ENCODE measurements at regions not wholly inside any gene's neighbourhood (a gene's known extent, or its start where the extent isn't known, plus 50 kb on each side); places are given as distances from the start of the nearest gene placed in this dataset.
"Not testable (repeated sequence)": the region's sequence is repeated elsewhere in the genome, so short reads cannot be mapped to it uniquely, and the experiment has no call there.

GRCh38 chr6:75031102-75031501 lies 174.8 kb downstream of the COL12A1 start:
- DNase-seq; H3K36me3 ChIP-seq; H3K4me3 ChIP-seq (ENCODE audit: low read depth, low read length); H3K9me3 ChIP-seq; H3K4me1 ChIP-seq; H3K27me3 ChIP-seq: not testable (repeated sequence)

- no peaks in the 10 kb centered on the region for H3K4me1 ChIP-seq
- H3K4me3 ChIP-seq (ENCODE audit: low read depth, low read length) = no peak overlapping the region
- no peak for TF ChIP-seq CTCF (IDR thresholded peaks at IDR 0.05; ENCODE audit: low read depth, low read length)
- DNase-seq = no peak
- H3K27me3 ChIP-seq = no peaks in the 10 kb centered on the region
- H3K36me3 ChIP-seq = no peaks in the 10 kb centered on the region
- H3K9me3 ChIP-seq = no peaks in the 10 kb centered on the region
Measured at GRCh38 chr6:75029333-75029732, 176.5 kb downstream of the COL12A1 start.

DNA sequence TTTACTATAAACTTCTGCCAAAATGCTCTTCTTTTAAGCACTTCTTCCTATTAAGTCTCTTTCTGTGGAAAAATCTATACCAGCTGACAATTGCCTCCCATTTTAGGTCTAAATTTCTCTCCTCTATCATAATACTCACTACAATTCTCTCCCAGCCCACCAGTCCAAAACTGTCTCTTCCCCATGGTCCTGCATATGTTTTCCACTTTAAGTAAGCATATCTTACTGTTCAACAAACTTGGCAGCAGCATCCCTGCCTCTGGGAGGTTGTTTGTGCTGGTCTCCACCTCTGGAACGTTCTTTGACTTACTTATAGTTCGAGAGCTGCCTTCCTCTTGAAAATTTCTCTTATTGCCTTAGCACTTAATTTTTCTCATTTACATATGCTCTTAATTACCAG lies 180.5 kb downstream of the COL12A1 start:
- H3K4me3 ChIP-seq (ENCODE audit: low read depth, low read length) = no peak overlapping the region
- no peak for TF ChIP-seq CTCF (IDR thresholded peaks at IDR 0.05; ENCODE audit: low read depth, low read length)
- no peaks in the 10 kb centered on the region for H3K9me3 ChIP-seq
- no peaks in the 10 kb centered on the region for H3K4me1 ChIP-seq
- H3K36me3 ChIP-seq = no peaks in the 10 kb centered on the region
- DNase-seq = no peak
- no peaks in the 10 kb centered on the region for H3K27me3 ChIP-seq

DNA sequence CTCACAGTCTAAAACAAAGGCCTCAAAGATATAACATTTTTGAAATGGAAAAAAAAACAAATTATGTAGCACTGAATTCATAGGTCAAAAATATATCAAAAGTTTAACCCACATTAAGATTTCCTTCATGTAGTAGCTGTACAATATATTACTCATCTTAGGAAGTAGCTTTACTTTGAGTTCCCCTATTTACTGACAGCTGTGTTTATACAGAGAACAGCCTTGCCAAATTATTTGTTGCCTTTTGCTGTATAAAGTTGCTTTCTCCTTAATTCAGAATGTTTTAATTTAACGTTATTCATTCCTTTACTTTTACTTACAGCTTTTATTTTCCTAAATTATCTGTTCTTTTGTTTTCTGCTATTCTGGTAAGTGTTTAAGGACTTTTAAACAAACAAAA lies 181.0 kb downstream of the COL12A1 start:
- Histone ChIP-seq H3K27me3 (no peaks in the 10 kb centered on the region), H3K9me3 (no peaks in the 10 kb centered on the region), H3K36me3 (no peaks in the 10 kb centered on the region), H3K4me3 (ENCODE audit: low read depth, low read length) (no peak overlapping the region), H3K4me1 (no peaks in the 10 kb centered on the region)
- no peak for DNase-seq
- no peak for TF ChIP-seq CTCF (IDR thresholded peaks at IDR 0.05; ENCODE audit: low read depth, low read length)

DNA sequence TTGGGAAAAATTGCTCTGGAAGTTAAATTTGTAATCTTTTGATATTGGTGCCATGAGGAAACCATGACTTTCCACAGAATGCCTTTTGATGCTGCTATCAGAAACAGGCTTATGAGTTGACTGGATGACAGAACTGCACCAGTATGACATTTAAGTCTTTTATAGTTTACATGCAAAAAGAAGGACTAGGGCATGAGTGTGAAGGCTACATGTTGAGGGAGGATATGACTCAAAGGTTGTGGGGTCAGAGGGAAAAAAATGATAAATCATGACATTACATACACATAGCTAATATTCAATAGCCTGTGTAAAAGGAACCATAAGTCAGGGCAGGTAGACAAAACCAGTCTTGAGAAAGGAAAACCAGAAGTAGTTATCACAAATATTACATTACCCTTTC lies 182.2 kb downstream of the COL12A1 start:
- no peaks in the 10 kb centered on the region for H3K9me3 ChIP-seq
- no peak for DNase-seq
- H3K4me1 ChIP-seq = no peaks in the 10 kb centered on the region
- no peaks in the 10 kb centered on the region for H3K36me3 ChIP-seq
- no peaks in the 10 kb centered on the region for H3K27me3 ChIP-seq
- TF ChIP-seq CTCF (IDR thresholded peaks at IDR 0.05; ENCODE audit: low read depth, low read length) = no peak
- no peak overlapping the region for H3K4me3 ChIP-seq (ENCODE audit: low read depth, low read length)

DNA sequence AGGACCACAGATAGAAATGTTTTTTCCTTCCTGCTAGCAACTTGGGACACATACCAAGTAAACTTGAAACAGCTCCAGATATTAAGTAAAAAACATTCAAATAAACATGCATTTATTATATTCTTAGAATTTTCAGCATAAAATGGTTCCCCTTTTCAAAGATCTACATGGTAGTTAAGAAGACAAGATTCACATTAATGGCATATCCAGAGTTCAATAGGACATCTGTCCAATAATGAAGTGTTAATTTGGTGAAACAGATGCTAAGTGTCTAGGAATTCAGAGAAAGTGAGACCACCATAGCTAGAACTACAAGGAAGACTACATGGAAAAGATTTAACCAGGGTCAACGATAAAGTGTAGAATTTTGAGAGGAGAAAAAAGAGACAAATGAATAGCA lies 184.9 kb downstream of the COL12A1 start:
- Histone ChIP-seq H3K4me3 (ENCODE audit: low read depth, low read length) (no peak overlapping the region), H3K27me3 (no peaks in the 10 kb centered on the region), H3K4me1 (no peaks in the 10 kb centered on the region), H3K36me3 (no peaks in the 10 kb centered on the region), H3K9me3 (no peaks in the 10 kb centered on the region)
- TF ChIP-seq CTCF (IDR thresholded peaks at IDR 0.05; ENCODE audit: low read depth, low read length) = no peak
- no peak for DNase-seq

DNA sequence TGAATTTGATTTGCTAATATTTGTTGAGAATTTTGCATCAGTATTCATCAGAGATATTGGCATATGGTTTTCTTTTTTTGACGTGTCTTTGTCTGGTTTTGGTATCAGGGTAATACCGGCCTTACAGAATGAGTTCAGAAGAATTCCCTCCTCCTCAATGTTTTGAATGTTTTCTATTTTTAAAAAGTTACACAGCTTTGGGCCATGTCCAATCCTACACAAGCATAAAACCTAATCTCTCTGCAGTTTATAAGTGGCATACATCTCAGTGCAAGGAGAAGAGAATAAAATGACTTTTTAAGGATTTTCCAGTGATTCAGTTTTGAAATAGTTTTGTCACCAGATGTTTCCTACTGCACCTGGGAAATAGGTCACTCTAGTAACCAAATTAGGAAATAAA lies 185.5 kb downstream of the COL12A1 start:
- no peak for TF ChIP-seq CTCF (IDR thresholded peaks at IDR 0.05; ENCODE audit: low read depth, low read length)
- no peaks in the 10 kb centered on the region for H3K9me3 ChIP-seq
- no peaks in the 10 kb centered on the region for H3K27me3 ChIP-seq
- DNase-seq = no peak
- H3K4me3 ChIP-seq (ENCODE audit: low read depth, low read length) = no peak overlapping the region
- no peaks in the 10 kb centered on the region for H3K4me1 ChIP-seq
- H3K36me3 ChIP-seq = no peaks in the 10 kb centered on the region
